KMS-11 (cell line): ENCODE measurements at regions not wholly inside any gene's neighbourhood (a gene's known extent, or its start where the extent isn't known, plus 50 kb on each side); places are given as distances from the start of the nearest gene placed in this dataset.

Experiments
- H2AFZ ChIP-seq: fragments of 200-600 bp; sonication (generic); 2 replicates; pipeline ENCODE4 v1.6.1; 2016; ENCODE audit warnings: antibody characterized with exemption, mixed run types, low read depth
- H3K27ac ChIP-seq: fragments of 200-600 bp; sonication (generic); 2 replicates; pipeline ENCODE4 v1.6.1; 2016; ENCODE audit warnings: mild to moderate bottlenecking, mixed run types
- H3K27me3 ChIP-seq: fragments of 200-600 bp; sonication (generic); 2 replicates; pipeline ENCODE4 v1.6.1; 2017; ENCODE audit warnings: mild to moderate bottlenecking, low read depth, mixed run types, moderate library complexity; ENCODE audit not compliant: insufficient read depth
- H3K36me3 ChIP-seq: fragments of 200-600 bp; sonication (generic); 2 replicates; pipeline ENCODE4 v1.6.1; 2017; ENCODE audit warnings: mild to moderate bottlenecking, mixed run types; ENCODE audit not compliant: insufficient read depth
- H3K4me1 ChIP-seq: fragments of 200-600 bp; sonication (generic); 2 replicates; pipeline ENCODE4 v1.6.1; 2016; ENCODE audit warnings: mild to moderate bottlenecking, low read depth, mixed run types; ENCODE audit not compliant: poor library complexity, severe bottlenecking
- H3K4me2 ChIP-seq: fragments of 200-600 bp; sonication (generic); 2 replicates; pipeline ENCODE4 v1.7.0; 2016; ENCODE audit warnings: mild to moderate bottlenecking, mixed run types
- H3K4me3 ChIP-seq: fragments of 200-600 bp; sonication (generic); IDR thresholded peaks from 2 replicates; pipeline ENCODE4 v1.6.1; 2017; ENCODE audit warnings: low read depth, low read length, mixed read lengths; ENCODE audit not compliant: insufficient read depth
- H3K79me2 ChIP-seq: fragments of 200-600 bp; sonication (generic); 2 replicates; pipeline ENCODE4 v1.6.1; 2016; ENCODE audit warnings: low read depth, mixed run types; ENCODE audit not compliant: insufficient read depth
- H3K9ac ChIP-seq: fragments of 200-600 bp; sonication (generic); 2 replicates; pipeline ENCODE4 v1.6.1; 2016; ENCODE audit warnings: mild to moderate bottlenecking, mixed run types
- H4K20me1 ChIP-seq: fragments of 200-600 bp; sonication (generic); 2 replicates; pipeline ENCODE4 v1.6.1; 2016; ENCODE audit warnings: mild to moderate bottlenecking, mixed run types; ENCODE audit not compliant: insufficient read depth
- TF ChIP-seq, protein P1 (sequence below): fragments of 200-600 bp; sonication (generic); conservative IDR thresholded peaks from 2 replicates; pipeline ENCODE4 v1.6.1; 2017; ENCODE audit warnings: low read depth, mild to moderate bottlenecking, antibody characterized with exemption, low read length, moderate library complexity, mixed read lengths

DNA sequence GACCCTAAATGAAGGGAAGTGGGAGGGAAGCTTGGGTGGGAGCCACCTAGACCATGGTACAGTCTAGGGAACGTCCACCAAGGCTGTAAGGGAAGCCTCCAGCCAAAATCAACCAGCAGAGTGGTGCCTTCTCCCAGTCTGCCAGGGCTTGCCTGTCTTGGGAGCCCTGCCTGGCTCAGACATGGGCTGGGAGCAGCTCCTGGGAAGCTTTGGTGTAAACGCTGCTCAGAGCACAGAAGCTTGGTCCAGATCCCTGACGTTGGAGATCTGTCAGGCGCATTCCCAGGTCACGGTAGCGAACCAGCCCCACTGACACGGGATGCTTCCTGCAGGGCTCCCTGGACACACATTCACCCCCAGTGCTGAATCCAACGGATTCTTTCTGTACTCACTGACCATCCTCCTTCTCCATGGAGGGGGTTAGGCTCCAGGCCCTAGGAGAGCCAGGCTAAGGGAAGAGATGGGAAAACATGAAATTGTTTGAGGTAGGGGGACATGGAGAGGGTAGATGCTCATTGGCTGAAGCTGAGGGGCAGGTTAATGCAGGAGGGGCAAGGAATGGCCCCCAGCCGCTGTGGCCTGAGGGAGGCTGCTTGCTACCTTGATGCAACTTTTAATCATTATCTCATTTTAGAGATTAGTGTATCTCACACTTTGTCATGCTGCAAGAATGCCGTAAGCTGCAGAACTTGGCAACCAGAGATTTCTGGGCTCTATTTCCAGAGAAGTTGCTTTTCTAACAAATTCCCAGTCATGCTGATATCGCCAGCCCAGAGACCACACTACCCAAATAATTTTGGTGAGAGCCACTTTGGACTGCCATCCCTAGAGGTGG, 195.8 kb downstream of the UQCRFS1 start:
- Histone ChIP-seq H3K4me2 (no peak overlapping the region), H3K36me3 (no peaks in the 10 kb centered on the region), H2AFZ (no peak overlapping the region), H3K9ac (no peak overlapping the region), H3K4me1 (no peaks in the 10 kb centered on the region), H3K4me3 (no peak overlapping the region), H4K20me1 (no peaks in the 10 kb centered on the region), H3K27ac (no peak overlapping the region), H3K79me2 (no peaks in the 10 kb centered on the region), H3K27me3 (no peaks in the 10 kb centered on the region)
- TF ChIP-seq, protein P1, sequence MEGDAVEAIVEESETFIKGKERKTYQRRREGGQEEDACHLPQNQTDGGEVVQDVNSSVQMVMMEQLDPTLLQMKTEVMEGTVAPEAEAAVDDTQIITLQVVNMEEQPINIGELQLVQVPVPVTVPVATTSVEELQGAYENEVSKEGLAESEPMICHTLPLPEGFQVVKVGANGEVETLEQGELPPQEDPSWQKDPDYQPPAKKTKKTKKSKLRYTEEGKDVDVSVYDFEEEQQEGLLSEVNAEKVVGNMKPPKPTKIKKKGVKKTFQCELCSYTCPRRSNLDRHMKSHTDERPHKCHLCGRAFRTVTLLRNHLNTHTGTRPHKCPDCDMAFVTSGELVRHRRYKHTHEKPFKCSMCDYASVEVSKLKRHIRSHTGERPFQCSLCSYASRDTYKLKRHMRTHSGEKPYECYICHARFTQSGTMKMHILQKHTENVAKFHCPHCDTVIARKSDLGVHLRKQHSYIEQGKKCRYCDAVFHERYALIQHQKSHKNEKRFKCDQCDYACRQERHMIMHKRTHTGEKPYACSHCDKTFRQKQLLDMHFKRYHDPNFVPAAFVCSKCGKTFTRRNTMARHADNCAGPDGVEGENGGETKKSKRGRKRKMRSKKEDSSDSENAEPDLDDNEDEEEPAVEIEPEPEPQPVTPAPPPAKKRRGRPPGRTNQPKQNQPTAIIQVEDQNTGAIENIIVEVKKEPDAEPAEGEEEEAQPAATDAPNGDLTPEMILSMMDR: no peak

DNA sequence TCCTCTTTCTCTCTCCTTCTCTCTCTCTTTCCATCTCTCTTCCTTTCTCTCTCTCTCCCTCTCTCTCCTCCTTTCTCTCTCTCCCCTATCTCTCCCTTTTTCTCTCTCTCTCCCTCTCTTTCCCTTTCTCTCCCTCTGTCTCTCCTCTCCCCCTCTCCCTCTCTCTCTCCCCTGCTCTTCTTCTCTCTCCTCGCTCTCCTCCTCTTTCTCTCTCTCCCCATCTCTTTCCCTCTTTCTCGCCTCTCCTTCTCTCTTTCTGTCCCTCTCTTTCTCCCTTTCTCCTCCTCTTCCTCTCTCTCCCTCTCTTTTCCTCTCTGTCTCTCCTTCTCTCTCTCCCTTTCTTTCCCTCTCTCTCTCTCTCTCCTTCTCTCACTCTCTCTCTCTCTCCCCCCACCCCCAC, 196.6 kb downstream of the UQCRFS1 start:
- H3K4me1 ChIP-seq: no peaks in the 10 kb centered on the region
- H3K36me3 ChIP-seq: no peaks in the 10 kb centered on the region
- H4K20me1 ChIP-seq: no peaks in the 10 kb centered on the region
- no peak overlapping the region for H3K4me2 ChIP-seq
- H3K79me2 ChIP-seq: no peaks in the 10 kb centered on the region
- H3K27ac ChIP-seq: no peak overlapping the region
- TF ChIP-seq, protein P1: no peak
- H3K9ac ChIP-seq: no peak overlapping the region
- H2AFZ ChIP-seq: no peak overlapping the region
- H3K27me3 ChIP-seq: no peaks in the 10 kb centered on the region
- H3K4me3 ChIP-seq: no peak overlapping the region

DNA sequence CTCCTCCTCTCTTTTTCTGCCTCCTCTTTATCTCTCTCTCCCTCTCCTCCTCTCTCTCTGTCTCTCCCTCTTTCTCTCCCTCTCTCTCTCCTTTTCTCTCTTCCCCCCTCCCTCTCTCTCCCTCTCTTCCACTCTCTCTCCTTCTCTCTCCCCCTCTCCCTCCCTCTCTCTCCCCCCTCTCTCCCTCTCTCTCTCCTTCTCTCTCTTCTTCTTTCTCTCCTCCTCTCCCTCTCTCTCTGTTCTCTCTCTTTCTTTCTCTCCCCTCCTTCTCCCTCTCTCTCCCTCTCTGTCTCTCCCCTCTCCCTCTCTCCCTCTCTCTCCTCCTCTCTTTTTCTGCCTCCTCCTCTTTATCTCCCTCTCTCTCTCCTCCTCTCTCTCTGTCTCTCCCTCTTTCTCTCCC, 197.4 kb downstream of the UQCRFS1 start:
- Histone ChIP-seq H3K36me3 (no peaks in the 10 kb centered on the region), H2AFZ (no peak overlapping the region), H3K4me1 (no peaks in the 10 kb centered on the region), H3K4me2 (no peak overlapping the region), H3K4me3 (no peak overlapping the region), H3K27ac (no peak overlapping the region), H4K20me1 (no peaks in the 10 kb centered on the region), H3K79me2 (no peaks in the 10 kb centered on the region), H3K9ac (no peak overlapping the region), H3K27me3 (no peaks in the 10 kb centered on the region)
- TF ChIP-seq, protein P1: no peak

DNA sequence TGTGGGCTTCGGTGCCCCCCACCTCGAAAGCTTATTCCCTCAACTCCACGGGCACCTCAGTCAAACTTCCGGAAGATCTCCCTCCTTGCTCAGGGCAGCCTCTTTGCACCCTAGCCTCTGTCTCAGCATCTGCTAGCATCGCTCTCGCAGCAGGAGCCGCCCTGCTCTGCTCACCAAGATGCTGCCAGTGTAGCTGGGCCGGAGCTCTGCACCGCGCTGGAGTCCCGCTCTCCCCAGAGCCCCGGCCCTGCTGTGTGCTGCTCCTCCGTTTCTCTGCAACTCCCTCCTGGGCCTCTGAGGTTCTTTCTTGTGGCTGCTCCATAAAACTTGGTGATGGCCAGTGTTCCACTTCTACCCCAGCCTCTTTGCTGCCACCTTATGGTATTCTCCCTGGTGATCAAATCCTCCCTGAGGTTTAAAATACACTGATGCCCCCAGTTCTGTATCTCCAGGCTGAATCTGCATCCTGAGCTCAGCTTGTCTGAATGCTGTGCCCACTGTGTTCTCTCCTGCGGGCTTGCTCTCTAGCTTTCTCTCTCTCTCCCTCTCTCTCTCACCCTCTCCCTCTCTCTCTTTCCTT, 198.0 kb downstream of the UQCRFS1 start:
- H3K9ac ChIP-seq: no peak overlapping the region
- no peak overlapping the region for H3K4me3 ChIP-seq
- no peaks in the 10 kb centered on the region for H3K79me2 ChIP-seq
- no peak overlapping the region for H2AFZ ChIP-seq
- TF ChIP-seq, protein P1: no peak
- H3K36me3 ChIP-seq: no peaks in the 10 kb centered on the region
- no peak overlapping the region for H3K27ac ChIP-seq
- H3K4me1 ChIP-seq: no peaks in the 10 kb centered on the region
- no peaks in the 10 kb centered on the region for H3K27me3 ChIP-seq
- H4K20me1 ChIP-seq: no peaks in the 10 kb centered on the region
- H3K4me2 ChIP-seq: no peak overlapping the region
